GM23338 (cell line): ENCODE measurements at regions not wholly inside any gene's neighbourhood (a gene's known extent, or its start where the extent isn't known, plus 50 kb on each side); places are given as distances from the start of the nearest gene placed in this dataset.

Experiments used
- EZH2phosphoT487 ChIP-seq: fragments of 200-600 bp; sonication (generic); IDR thresholded peaks from one replicate; pipeline ENCODE4 v1.8.1; 2018; ENCODE audit warnings: antibody characterized with exemption; ENCODE audit not compliant: unreplicated experiment
- JUNB ChIP-seq: IDR thresholded peaks from one replicate; pipeline ENCODE4 v1.6.1; 2016; ENCODE audit warnings: antibody characterized with exemption; ENCODE audit not compliant: unreplicated experiment
- NANOG ChIP-seq: IDR thresholded peaks from 2 replicates; pipeline ENCODE4 v1.6.1; 2016; ENCODE audit warnings: antibody characterized with exemption, borderline replicate concordance
- STAT1 ChIP-seq: IDR thresholded peaks from one replicate; pipeline ENCODE4 v1.6.1; 2016; ENCODE audit warnings: antibody characterized with exemption; ENCODE audit not compliant: unreplicated experiment
- TF ChIP-seq, protein P1 (sequence below): fragments of 250-450 bp; sonication (Bioruptor Pico); IDR thresholded peaks from 2 replicates; pipeline ENCODE4 v1.5.0; 2020; ENCODE audit warnings: mild to moderate bottlenecking, moderate library complexity
- TF ChIP-seq, protein P2 (sequence below): IDR thresholded peaks from one replicate; pipeline ENCODE4 v1.6.1; 2018; ENCODE audit warnings: antibody characterized with exemption; ENCODE audit not compliant: unreplicated experiment
- TF ChIP-seq, protein P3 (sequence below): IDR thresholded peaks from 2 replicates; pipeline ENCODE4 v1.6.1; 2016; ENCODE audit warnings: antibody characterized with exemption

DNA sequence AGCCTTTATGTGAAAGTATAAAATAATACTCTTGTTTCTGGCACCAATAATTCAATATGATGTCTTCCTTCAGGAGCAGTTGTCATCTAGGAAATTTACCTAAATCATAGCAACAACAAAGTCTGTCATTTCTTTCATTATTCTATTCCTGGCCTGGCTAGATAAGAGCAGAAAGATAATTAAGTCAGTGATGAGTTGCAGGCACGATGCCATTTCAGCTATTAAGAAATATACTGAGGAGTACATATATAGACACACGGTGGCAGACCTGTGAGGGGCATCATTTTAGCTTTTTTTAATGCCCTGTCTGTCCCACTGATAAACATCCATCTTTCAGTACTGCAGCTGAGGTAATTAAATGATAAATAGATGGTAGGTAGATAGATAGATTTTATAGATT, 756.1 kb upstream of the EPHA7 start (continued):
- TF ChIP-seq, protein P1, sequence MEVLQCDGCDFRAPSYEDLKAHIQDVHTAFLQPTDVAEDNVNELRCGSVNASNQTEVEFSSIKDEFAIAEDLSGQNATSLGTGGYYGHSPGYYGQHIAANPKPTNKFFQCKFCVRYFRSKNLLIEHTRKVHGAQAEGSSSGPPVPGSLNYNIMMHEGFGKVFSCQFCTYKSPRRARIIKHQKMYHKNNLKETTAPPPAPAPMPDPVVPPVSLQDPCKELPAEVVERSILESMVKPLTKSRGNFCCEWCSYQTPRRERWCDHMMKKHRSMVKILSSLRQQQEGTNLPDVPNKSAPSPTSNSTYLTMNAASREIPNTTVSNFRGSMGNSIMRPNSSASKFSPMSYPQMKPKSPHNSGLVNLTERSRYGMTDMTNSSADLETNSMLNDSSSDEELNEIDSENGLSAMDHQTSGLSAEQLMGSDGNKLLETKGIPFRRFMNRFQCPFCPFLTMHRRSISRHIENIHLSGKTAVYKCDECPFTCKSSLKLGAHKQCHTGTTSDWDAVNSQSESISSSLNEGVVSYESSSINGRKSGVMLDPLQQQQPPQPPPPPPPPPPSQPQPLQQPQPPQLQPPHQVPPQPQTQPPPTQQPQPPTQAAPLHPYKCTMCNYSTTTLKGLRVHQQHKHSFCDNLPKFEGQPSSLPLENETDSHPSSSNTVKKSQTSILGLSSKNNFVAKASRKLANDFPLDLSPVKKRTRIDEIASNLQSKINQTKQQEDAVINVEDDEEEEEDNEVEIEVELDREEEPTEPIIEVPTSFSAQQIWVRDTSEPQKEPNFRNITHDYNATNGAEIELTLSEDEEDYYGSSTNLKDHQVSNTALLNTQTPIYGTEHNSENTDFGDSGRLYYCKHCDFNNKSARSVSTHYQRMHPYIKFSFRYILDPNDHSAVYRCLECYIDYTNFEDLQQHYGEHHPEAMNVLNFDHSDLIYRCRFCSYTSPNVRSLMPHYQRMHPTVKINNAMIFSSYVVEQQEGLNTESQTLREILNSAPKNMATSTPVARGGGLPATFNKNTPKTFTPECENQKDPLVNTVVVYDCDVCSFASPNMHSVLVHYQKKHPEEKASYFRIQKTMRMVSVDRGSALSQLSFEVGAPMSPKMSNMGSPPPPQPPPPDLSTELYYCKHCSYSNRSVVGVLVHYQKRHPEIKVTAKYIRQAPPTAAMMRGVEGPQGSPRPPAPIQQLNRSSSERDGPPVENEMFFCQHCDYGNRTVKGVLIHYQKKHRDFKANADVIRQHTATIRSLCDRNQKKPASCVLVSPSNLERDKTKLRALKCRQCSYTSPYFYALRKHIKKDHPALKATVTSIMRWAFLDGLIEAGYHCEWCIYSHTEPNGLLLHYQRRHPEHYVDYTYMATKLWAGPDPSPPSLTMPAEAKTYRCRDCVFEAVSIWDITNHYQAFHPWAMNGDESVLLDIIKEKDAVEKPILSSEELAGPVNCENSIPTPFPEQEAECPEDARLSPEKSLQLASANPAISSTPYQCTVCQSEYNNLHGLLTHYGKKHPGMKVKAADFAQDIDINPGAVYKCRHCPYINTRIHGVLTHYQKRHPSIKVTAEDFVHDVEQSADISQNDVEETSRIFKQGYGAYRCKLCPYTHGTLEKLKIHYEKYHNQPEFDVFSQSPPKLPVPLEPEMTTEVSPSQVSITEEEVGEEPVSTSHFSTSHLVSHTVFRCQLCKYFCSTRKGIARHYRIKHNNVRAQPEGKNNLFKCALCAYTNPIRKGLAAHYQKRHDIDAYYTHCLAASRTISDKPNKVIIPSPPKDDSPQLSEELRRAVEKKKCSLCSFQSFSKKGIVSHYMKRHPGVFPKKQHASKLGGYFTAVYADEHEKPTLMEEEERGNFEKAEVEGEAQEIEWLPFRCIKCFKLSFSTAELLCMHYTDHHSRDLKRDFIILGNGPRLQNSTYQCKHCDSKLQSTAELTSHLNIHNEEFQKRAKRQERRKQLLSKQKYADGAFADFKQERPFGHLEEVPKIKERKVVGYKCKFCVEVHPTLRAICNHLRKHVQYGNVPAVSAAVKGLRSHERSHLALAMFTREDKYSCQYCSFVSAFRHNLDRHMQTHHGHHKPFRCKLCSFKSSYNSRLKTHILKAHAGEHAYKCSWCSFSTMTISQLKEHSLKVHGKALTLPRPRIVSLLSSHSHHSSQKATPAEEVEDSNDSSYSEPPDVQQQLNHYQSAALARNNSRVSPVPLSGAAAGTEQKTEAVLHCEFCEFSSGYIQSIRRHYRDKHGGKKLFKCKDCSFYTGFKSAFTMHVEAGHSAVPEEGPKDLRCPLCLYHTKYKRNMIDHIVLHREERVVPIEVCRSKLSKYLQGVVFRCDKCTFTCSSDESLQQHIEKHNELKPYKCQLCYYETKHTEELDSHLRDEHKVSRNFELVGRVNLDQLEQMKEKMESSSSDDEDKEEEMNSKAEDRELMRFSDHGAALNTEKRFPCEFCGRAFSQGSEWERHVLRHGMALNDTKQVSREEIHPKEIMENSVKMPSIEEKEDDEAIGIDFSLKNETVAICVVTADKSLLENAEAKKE (CRISPR knock-in tag), result no peak
- TF ChIP-seq STAT1, result no peak
- TF ChIP-seq JUNB, result no peak
- TF ChIP-seq NANOG, result no peak
- TF ChIP-seq, protein P2, sequence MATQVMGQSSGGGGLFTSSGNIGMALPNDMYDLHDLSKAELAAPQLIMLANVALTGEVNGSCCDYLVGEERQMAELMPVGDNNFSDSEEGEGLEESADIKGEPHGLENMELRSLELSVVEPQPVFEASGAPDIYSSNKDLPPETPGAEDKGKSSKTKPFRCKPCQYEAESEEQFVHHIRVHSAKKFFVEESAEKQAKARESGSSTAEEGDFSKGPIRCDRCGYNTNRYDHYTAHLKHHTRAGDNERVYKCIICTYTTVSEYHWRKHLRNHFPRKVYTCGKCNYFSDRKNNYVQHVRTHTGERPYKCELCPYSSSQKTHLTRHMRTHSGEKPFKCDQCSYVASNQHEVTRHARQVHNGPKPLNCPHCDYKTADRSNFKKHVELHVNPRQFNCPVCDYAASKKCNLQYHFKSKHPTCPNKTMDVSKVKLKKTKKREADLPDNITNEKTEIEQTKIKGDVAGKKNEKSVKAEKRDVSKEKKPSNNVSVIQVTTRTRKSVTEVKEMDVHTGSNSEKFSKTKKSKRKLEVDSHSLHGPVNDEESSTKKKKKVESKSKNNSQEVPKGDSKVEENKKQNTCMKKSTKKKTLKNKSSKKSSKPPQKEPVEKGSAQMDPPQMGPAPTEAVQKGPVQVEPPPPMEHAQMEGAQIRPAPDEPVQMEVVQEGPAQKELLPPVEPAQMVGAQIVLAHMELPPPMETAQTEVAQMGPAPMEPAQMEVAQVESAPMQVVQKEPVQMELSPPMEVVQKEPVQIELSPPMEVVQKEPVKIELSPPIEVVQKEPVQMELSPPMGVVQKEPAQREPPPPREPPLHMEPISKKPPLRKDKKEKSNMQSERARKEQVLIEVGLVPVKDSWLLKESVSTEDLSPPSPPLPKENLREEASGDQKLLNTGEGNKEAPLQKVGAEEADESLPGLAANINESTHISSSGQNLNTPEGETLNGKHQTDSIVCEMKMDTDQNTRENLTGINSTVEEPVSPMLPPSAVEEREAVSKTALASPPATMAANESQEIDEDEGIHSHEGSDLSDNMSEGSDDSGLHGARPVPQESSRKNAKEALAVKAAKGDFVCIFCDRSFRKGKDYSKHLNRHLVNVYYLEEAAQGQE, result no peak
- TF ChIP-seq, protein P3, sequence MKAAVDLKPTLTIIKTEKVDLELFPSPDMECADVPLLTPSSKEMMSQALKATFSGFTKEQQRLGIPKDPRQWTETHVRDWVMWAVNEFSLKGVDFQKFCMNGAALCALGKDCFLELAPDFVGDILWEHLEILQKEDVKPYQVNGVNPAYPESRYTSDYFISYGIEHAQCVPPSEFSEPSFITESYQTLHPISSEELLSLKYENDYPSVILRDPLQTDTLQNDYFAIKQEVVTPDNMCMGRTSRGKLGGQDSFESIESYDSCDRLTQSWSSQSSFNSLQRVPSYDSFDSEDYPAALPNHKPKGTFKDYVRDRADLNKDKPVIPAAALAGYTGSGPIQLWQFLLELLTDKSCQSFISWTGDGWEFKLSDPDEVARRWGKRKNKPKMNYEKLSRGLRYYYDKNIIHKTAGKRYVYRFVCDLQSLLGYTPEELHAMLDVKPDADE, result no peak
- no peak for TF ChIP-seq EZH2phosphoT487
